Endodermal cell (in vitro differentiated cells): ENCODE measurements at regions not wholly inside any gene's neighbourhood (a gene's known extent, or its start where the extent isn't known, plus 50 kb on each side); places are given as distances from the start of the nearest gene placed in this dataset.

ENCODE experiments used
- DNase-seq: peaks from one replicate; pipeline ENCODE4 v3.0.0-alpha.2; 2017
- H3K27ac ChIP-seq: 2 replicates; pipeline ENCODE4 v1.5.1; 2013; ENCODE audit warnings: mild to moderate bottlenecking, low read depth, low read length, moderate library complexity
- H3K27me3 ChIP-seq: 2 replicates; pipeline ENCODE4 v1.6.1; 2013; ENCODE audit warnings: mild to moderate bottlenecking, low read length, moderate library complexity; ENCODE audit not compliant: insufficient read depth, control insufficient read depth, poor library complexity, severe bottlenecking
- H3K36me3 ChIP-seq: 2 replicates; pipeline ENCODE4 v1.7.0; 2013; ENCODE audit warnings: mild to moderate bottlenecking, low read length, moderate library complexity; ENCODE audit not compliant: control insufficient read depth, insufficient read depth
- H3K4me1 ChIP-seq: one replicate; pipeline ENCODE4 v1.7.0; 2013; ENCODE audit warnings: low read length; ENCODE audit not compliant: control insufficient read depth, insufficient read depth
- H3K4me3 ChIP-seq: 2 replicates; pipeline ENCODE4 v1.5.1; 2013; ENCODE audit warnings: mild to moderate bottlenecking, low read length, moderate library complexity
- H3K9ac ChIP-seq: 2 replicates; pipeline ENCODE4 v1.6.1; 2013; ENCODE audit warnings: mild to moderate bottlenecking, low read length, moderate library complexity; ENCODE audit not compliant: poor library complexity, severe bottlenecking; ENCODE audit errors: extremely low read depth
- H3K9me3 ChIP-seq: 2 replicates; pipeline ENCODE4 v1.6.1; 2013; ENCODE audit warnings: mild to moderate bottlenecking, low read length, moderate library complexity; ENCODE audit not compliant: control insufficient read depth
- H3K27ac Mint-ChIP-seq: 2 replicates; pipeline ENCODE4 v1.8.0; 2020; ENCODE audit warnings: mixed read lengths
- H3K27me3 Mint-ChIP-seq: 2 replicates; pipeline ENCODE4 v1.8.0; 2021; ENCODE audit warnings: mild to moderate bottlenecking, mixed read lengths; ENCODE audit not compliant: insufficient read depth
- H3K36me3 Mint-ChIP-seq: 2 replicates; pipeline ENCODE4 v1.8.0; 2020; ENCODE audit warnings: low read depth, mixed read lengths
- H3K4me1 Mint-ChIP-seq: 2 replicates; pipeline ENCODE4 v1.8.0; 2020; ENCODE audit warnings: mixed read lengths
- H3K4me3 Mint-ChIP-seq: 2 replicates; pipeline ENCODE4 v1.8.0; 2020; ENCODE audit warnings: mild to moderate bottlenecking, moderate library complexity, mixed read lengths
- H3K9me3 Mint-ChIP-seq: 2 replicates; pipeline ENCODE4 v1.8.0; 2020; ENCODE audit warnings: mild to moderate bottlenecking, mixed read lengths
- CTCF ChIP-seq: fragments of 200-600 bp; sonication (generic); conservative IDR thresholded peaks from 2 replicates; pipeline ENCODE4 v1.5.0; 2021; ENCODE audit warnings: antibody characterized with exemption, mild to moderate bottlenecking
- WGBS, 2 experiments: methylation state at CpG; one replicate each; pipeline versions ENCODE4 v1.1.5 to v1.1.7; 2013; ENCODE audit warnings: missing lambda C conversion rate in 2 of 2, mixed read lengths in 1 of 2; ENCODE audit not compliant: insufficient coverage in 1 of 2, insufficient read length in 1 of 2; 5-methylcytosine and 5-hydroxymethylcytosine counted together

DNA sequence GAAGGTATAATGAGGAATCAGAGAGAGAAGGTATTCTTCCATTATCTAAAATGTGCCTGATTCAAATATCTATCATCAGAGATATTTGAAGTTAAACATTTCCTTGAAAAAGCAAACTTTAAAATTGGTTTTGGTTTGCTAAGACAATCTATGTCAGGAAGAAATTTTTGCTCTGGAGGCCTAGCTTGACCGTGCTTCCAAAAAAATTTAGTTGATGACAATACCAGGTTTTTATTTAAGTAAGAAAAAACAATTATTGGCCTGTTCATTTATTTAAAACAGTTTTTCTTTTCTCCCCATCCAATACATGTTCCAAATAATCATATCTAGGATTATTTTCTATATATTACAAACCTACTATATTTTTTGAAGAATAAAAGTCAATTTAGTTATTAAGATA is 75.3 kb downstream of the OTOL1 start:
- Histone ChIP-seq H3K4me3 (no peak overlapping the region), H3K4me1 (no peaks in the 10 kb centered on the region), H3K9me3 (no peaks in the 10 kb centered on the region), H3K9ac (no peak overlapping the region), H3K36me3 (no peaks in the 10 kb centered on the region), H3K27me3 (no peaks in the 10 kb centered on the region), H3K27ac (no peak overlapping the region)
- Mint-ChIP-seq H3K4me1 (peaks cover 4% of the 10 kb centered on the region), H3K27ac (no peak overlapping the region), H3K9me3 (no peaks in the 10 kb centered on the region), H3K27me3 (no peaks in the 10 kb centered on the region), H3K36me3 (no peaks in the 10 kb centered on the region), H3K4me3 (no peak overlapping the region)
- 94% methylated on average over 1 of the region's 1 CpG; no CpG with 5 or more reads in 1 of the 2 experiments for WGBS, 2 experiments
- DNase-seq, result no peak
- no peak for TF ChIP-seq CTCF

GRCh38 chr3:161573136-161573535 is 76.5 kb downstream of the OTOL1 start:
- peaks cover 7% of the 10 kb centered on the region for H3K4me1 Mint-ChIP-seq
- Histone ChIP-seq H3K4me3 (no peak overlapping the region), H3K9ac (no peak overlapping the region), H3K27me3 (no peaks in the 10 kb centered on the region), H3K4me1 (no peaks in the 10 kb centered on the region), H3K27ac (no peak overlapping the region), H3K9me3 (no peaks in the 10 kb centered on the region), H3K36me3 (no peaks in the 10 kb centered on the region)
- no peaks in the 10 kb centered on the region for H3K9me3 Mint-ChIP-seq
- WGBS, 2 experiments, result 100% methylated on average over 1 of the region's 1 CpG; no CpG with 5 or more reads in 1 of the 2 experiments
- H3K27me3 Mint-ChIP-seq, result no peaks in the 10 kb centered on the region
- no peak overlapping the region for H3K27ac Mint-ChIP-seq
- DNase-seq, result no peak
- no peaks in the 10 kb centered on the region for H3K36me3 Mint-ChIP-seq
- TF ChIP-seq CTCF, result no peak
- H3K4me3 Mint-ChIP-seq, result no peak overlapping the region

GRCh38 chr3:161575901-161576300 is 79.3 kb downstream of the OTOL1 start:
- 90% methylated on average over 2 of the region's 2 CpGs; no CpG with 5 or more reads in 1 of the 2 experiments for WGBS, 2 experiments
- no peaks in the 10 kb centered on the region for H3K4me1 ChIP-seq
- H3K27ac Mint-ChIP-seq, result no peak overlapping the region

More at GRCh38 chr3:161575901-161576300, 79.3 kb downstream of the OTOL1 start:
- Histone ChIP-seq H3K9me3 (no peaks in the 10 kb centered on the region), H3K27ac (peak overlapping the region; percentile 53), H3K4me3 (no peak overlapping the region), H3K27me3 (no peaks in the 10 kb centered on the region), H3K9ac (no peak overlapping the region), H3K36me3 (no peaks in the 10 kb centered on the region)
- Mint-ChIP-seq H3K4me3 (no peak overlapping the region), H3K9me3 (no peaks in the 10 kb centered on the region), H3K36me3 (no peaks in the 10 kb centered on the region), H3K27me3 (no peaks in the 10 kb centered on the region), H3K4me1 (peaks cover 7% of the 10 kb centered on the region)
- DNase-seq, result no peak
- TF ChIP-seq CTCF, result no peak
